ENCODE measurements at regions not wholly inside any gene's neighbourhood (a gene's known extent, or its start where the extent isn't known, plus 50 kb on each side); places are given as distances from the start of the nearest gene placed in this dataset.

- H3K27me3 Mint-ChIP-seq (ENCODE audit: low read depth): peaks cover 3% of the 10 kb centered on the region; the same call in 1 of the 2 replicates
- no peaks in the 10 kb centered on the region for H3K27me3 ChIP-seq (ENCODE audit: insufficient read depth, low read length)
Observed at GRCh38 chr2:133825778-133826177, 257.5 kb upstream of the NCKAP5 start.

More at GRCh38 chr2:133825778-133826177, 257.5 kb upstream of the NCKAP5 start:
- H3K27ac Mint-ChIP-seq: no peak overlapping the region
- Histone ChIP-seq H3K4me1 (ENCODE audit: insufficient read depth, low read length) (no peaks in the 10 kb centered on the region), H2BK5ac (ENCODE audit: insufficient read length, low read length) (no peak overlapping the region), H4K5ac (ENCODE audit: insufficient read length, low read depth, low read length) (no peak overlapping the region), H3K4me2 (ENCODE audit: insufficient read depth, insufficient read length, low read length) (no peak overlapping the region), H3K9ac (ENCODE audit: extremely low read depth, insufficient read length, low read length) (no peak overlapping the region), H3K27ac (ENCODE audit: insufficient read length, low read depth, low read length) (no peak overlapping the region), H2AK5ac (ENCODE audit: insufficient read length, low read length) (no peak overlapping the region), H2AFZ (ENCODE audit: low read length) (no peak overlapping the region), H2BK120ac (ENCODE audit: low read depth, low read length, poor library complexity, severe bottlenecking) (no peak overlapping the region), H3K23ac (ENCODE audit: insufficient read length, low read depth, low read length) (no peak overlapping the region), H3K23me2 (ENCODE audit: insufficient read length, low read depth, low read length, poor library complexity, severe bottlenecking) (no peaks in the 10 kb centered on the region), H3K56ac (ENCODE audit: insufficient read length, low read depth, low read length) (no peak overlapping the region), H2BK15ac (ENCODE audit: low read depth, low read length) (no peak overlapping the region), H3K18ac (ENCODE audit: insufficient read length, low read depth, low read length) (no peak overlapping the region), H3K14ac (ENCODE audit: insufficient read depth, low read length) (no peak overlapping the region), H3K9me3 (ENCODE audit: control insufficient read depth, low read depth, low read length) (no peaks in the 10 kb centered on the region), H4K20me1 (ENCODE audit: control insufficient read depth, insufficient read depth, insufficient read length) (no peaks in the 10 kb centered on the region), H3T11ph (ENCODE audit: low read length) (no peak overlapping the region), H3K79me2 (ENCODE audit: insufficient read depth, low read length) (no peaks in the 10 kb centered on the region), H2BK12ac (ENCODE audit: insufficient read length, low read depth, low read length) (no peak overlapping the region), H2BK20ac (ENCODE audit: low read depth, low read length, poor library complexity, severe bottlenecking) (no peak overlapping the region), H4K8ac (replicated peaks; ENCODE audit: insufficient read length, low read depth, low read length) (no peak overlapping the region), H3K4ac (ENCODE audit: low read depth, low read length) (no peak overlapping the region), H4K91ac (ENCODE audit: insufficient read length, low read depth, low read length) (no peak overlapping the region), H3K79me1 (ENCODE audit: insufficient read depth, low read depth, low read length, poor library complexity, severe bottlenecking) (no peaks in the 10 kb centered on the region)
- H3K4me3 Mint-ChIP-seq: no peak overlapping the region
- DNase-seq: no peak
- TF ChIP-seq, protein P1, sequence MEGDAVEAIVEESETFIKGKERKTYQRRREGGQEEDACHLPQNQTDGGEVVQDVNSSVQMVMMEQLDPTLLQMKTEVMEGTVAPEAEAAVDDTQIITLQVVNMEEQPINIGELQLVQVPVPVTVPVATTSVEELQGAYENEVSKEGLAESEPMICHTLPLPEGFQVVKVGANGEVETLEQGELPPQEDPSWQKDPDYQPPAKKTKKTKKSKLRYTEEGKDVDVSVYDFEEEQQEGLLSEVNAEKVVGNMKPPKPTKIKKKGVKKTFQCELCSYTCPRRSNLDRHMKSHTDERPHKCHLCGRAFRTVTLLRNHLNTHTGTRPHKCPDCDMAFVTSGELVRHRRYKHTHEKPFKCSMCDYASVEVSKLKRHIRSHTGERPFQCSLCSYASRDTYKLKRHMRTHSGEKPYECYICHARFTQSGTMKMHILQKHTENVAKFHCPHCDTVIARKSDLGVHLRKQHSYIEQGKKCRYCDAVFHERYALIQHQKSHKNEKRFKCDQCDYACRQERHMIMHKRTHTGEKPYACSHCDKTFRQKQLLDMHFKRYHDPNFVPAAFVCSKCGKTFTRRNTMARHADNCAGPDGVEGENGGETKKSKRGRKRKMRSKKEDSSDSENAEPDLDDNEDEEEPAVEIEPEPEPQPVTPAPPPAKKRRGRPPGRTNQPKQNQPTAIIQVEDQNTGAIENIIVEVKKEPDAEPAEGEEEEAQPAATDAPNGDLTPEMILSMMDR (conservative IDR thresholded peaks at IDR 0.05): no peak
- no CpG with 5 or more reads among the region's 6 CpGs for WGBS (ENCODE audit: extremely low coverage, insufficient read length, low lambda C conversion rate)
- no peaks in the 10 kb centered on the region for H3K4me1 Mint-ChIP-seq
- H3K9me3 Mint-ChIP-seq: no peaks in the 10 kb centered on the region
- H3K36me3 Mint-ChIP-seq (ENCODE audit: insufficient read depth in 1 of 3, low read depth in 3 of 3): no peaks in the 10 kb centered on the region
